ENCODE measurements at regions not wholly inside any gene's neighbourhood (a gene's known extent, or its start where the extent isn't known, plus 50 kb on each side); places are given as distances from the start of the nearest gene placed in this dataset.
"Not testable (repeated sequence)": the region's sequence is repeated elsewhere in the genome, so short reads cannot be mapped to it uniquely, and the experiment has no call there.

- H2BK5ac ChIP-seq (ENCODE audit: low read depth, low read length, poor library complexity), result no peak overlapping the region
- no peaks in the 10 kb centered on the region for H3K79me1 ChIP-seq (ENCODE audit: low read length)
- no peak overlapping the region for H3K9ac ChIP-seq (ENCODE audit: low read length)
- no peak overlapping the region for H3K27ac ChIP-seq (ENCODE audit: low read depth, low read length)
- no peaks in the 10 kb centered on the region for H3K36me3 ChIP-seq (ENCODE audit: control insufficient read depth in 1 of 2, insufficient read depth in 2 of 2, low read length in 2 of 2)
- H2AK5ac ChIP-seq (ENCODE audit: low read length), result no peak overlapping the region
- H4K91ac ChIP-seq (ENCODE audit: low read depth, low read length), result no peak overlapping the region
- no peaks in the 10 kb centered on the region for H3K27me3 ChIP-seq (ENCODE audit: insufficient read depth, low read length)
- no peak overlapping the region for H2AFZ ChIP-seq (ENCODE audit: insufficient read depth, low read length, poor library complexity)
- H3K4me1 ChIP-seq (ENCODE audit: control insufficient read depth in 1 of 2, insufficient read depth in 2 of 2, low read length in 2 of 2), result no peaks in the 10 kb centered on the region
- no peak overlapping the region for H4K8ac ChIP-seq (ENCODE audit: low read depth, low read length)
- H3K4me2 ChIP-seq (ENCODE audit: low read length), result no peak overlapping the region
- H3K9me3 ChIP-seq (ENCODE audit: insufficient read depth, low read depth, low read length), result no peaks in the 10 kb centered on the region
- WGBS (ENCODE audit: extremely low coverage, insufficient coverage, insufficient read length), result no CpG with 5 or more reads among the region's 3 CpGs
- H4K12ac ChIP-seq (ENCODE audit: low read depth, low read length), result no peak overlapping the region
- H3K4me3 ChIP-seq (ENCODE audit: low read depth, low read length), result no peak overlapping the region
- H3K14ac ChIP-seq (ENCODE audit: low read length), result no peak overlapping the region
- H3K79me2 ChIP-seq (ENCODE audit: control insufficient read depth, insufficient read depth, low read length, poor library complexity), result no peaks in the 10 kb centered on the region
- no peak overlapping the region for H3K18ac ChIP-seq (ENCODE audit: low read length)
- H2BK12ac ChIP-seq (ENCODE audit: low read length), result no peak overlapping the region
- no peak for DNase-seq
- H2BK120ac ChIP-seq (ENCODE audit: insufficient read depth, low read length, poor library complexity), result no peak overlapping the region
- no peak overlapping the region for H3K4ac ChIP-seq (ENCODE audit: low read depth, low read length)
- no peak overlapping the region for H3K23ac ChIP-seq (ENCODE audit: low read length)
These were observed 188.3 kb upstream of the WSB1 start for GRCh38 chr17:27105636-27106035.

- H4K8ac ChIP-seq (ENCODE audit: low read depth, low read length), result no peak overlapping the region
- no peak overlapping the region for H2AK5ac ChIP-seq (ENCODE audit: low read length)
- H3K9ac ChIP-seq (ENCODE audit: low read length), result no peak overlapping the region
- no peaks in the 10 kb centered on the region for H3K27me3 ChIP-seq (ENCODE audit: insufficient read depth, low read length)
- H3K18ac ChIP-seq (ENCODE audit: low read length), result no peak overlapping the region
- no peak overlapping the region for H2BK5ac ChIP-seq (ENCODE audit: low read depth, low read length, poor library complexity)
- no peak overlapping the region for H3K4me3 ChIP-seq (ENCODE audit: low read depth, low read length)
- H3K27ac ChIP-seq (ENCODE audit: low read depth, low read length), result no peak overlapping the region
- no peaks in the 10 kb centered on the region for H3K9me3 ChIP-seq (ENCODE audit: insufficient read depth, low read depth, low read length)
- WGBS (ENCODE audit: extremely low coverage, insufficient coverage, insufficient read length), result no CpG with 5 or more reads among the region's 2 CpGs
- H3K4me1 ChIP-seq (ENCODE audit: control insufficient read depth in 1 of 2, insufficient read depth in 2 of 2, low read length in 2 of 2), result no peaks in the 10 kb centered on the region
- no peak overlapping the region for H3K4me2 ChIP-seq (ENCODE audit: low read length)
- H4K91ac ChIP-seq (ENCODE audit: low read depth, low read length), result no peak overlapping the region
- H3K14ac ChIP-seq (ENCODE audit: low read length), result no peak overlapping the region
- no peak overlapping the region for H2BK120ac ChIP-seq (ENCODE audit: insufficient read depth, low read length, poor library complexity)
- no peak overlapping the region for H3K4ac ChIP-seq (ENCODE audit: low read depth, low read length)
- H2BK12ac ChIP-seq (ENCODE audit: low read length), result no peak overlapping the region
- H3K79me2 ChIP-seq (ENCODE audit: control insufficient read depth, insufficient read depth, low read length, poor library complexity), result no peaks in the 10 kb centered on the region
- no peak overlapping the region for H2AFZ ChIP-seq (ENCODE audit: insufficient read depth, low read length, poor library complexity)
- H4K12ac ChIP-seq (ENCODE audit: low read depth, low read length), result no peak overlapping the region
- no peak overlapping the region for H3K23ac ChIP-seq (ENCODE audit: low read length)
- no peaks in the 10 kb centered on the region for H3K36me3 ChIP-seq (ENCODE audit: control insufficient read depth in 1 of 2, insufficient read depth in 2 of 2, low read length in 2 of 2)
- DNase-seq, result no peak
- no peaks in the 10 kb centered on the region for H3K79me1 ChIP-seq (ENCODE audit: low read length)
These were observed 187.4 kb upstream of the WSB1 start for GRCh38 chr17:27106347-27106981.

DNA sequence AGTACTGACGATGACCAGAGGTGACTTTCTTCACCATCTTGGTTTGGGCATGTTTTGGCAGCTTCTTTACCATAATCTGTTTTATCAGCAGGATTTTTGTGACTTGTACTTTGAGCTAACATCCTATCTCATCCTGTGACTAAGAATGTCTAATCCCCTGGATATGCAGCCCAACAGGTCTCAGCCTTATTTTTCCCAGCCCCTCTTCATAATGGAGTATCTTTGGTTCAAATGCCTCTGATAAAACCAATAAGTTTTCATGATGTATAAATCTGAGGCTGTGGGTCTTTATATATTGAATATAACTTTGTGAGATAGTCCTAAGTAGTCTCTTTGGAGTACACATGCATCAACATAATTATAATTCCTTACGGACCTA lies 186.9 kb upstream of the WSB1 start:
- H3K18ac ChIP-seq (ENCODE audit: low read length), result no peak overlapping the region
- H3K4me1 ChIP-seq (ENCODE audit: control insufficient read depth in 1 of 2, insufficient read depth in 2 of 2, low read length in 2 of 2), result no peaks in the 10 kb centered on the region
- H3K27me3 ChIP-seq (ENCODE audit: insufficient read depth, low read length), result no peaks in the 10 kb centered on the region
- H2BK120ac ChIP-seq (ENCODE audit: insufficient read depth, low read length, poor library complexity), result no peak overlapping the region
- H3K9me3 ChIP-seq (ENCODE audit: insufficient read depth, low read depth, low read length), result no peaks in the 10 kb centered on the region
- H3K14ac ChIP-seq (ENCODE audit: low read length), result no peak overlapping the region
- H3K27ac ChIP-seq (ENCODE audit: low read depth, low read length), result no peak overlapping the region
- H3K4me2 ChIP-seq (ENCODE audit: low read length), result no peak overlapping the region
- no peaks in the 10 kb centered on the region for H3K79me2 ChIP-seq (ENCODE audit: control insufficient read depth, insufficient read depth, low read length, poor library complexity)
- H4K12ac ChIP-seq (ENCODE audit: low read depth, low read length), result no peak overlapping the region
- no peaks in the 10 kb centered on the region for H3K79me1 ChIP-seq (ENCODE audit: low read length)
- no peak overlapping the region for H2AFZ ChIP-seq (ENCODE audit: insufficient read depth, low read length, poor library complexity)
- no peak overlapping the region for H2BK12ac ChIP-seq (ENCODE audit: low read length)
- no peak overlapping the region for H2AK5ac ChIP-seq (ENCODE audit: low read length)
- no peak overlapping the region for H3K9ac ChIP-seq (ENCODE audit: low read length)
- no CpG with 5 or more reads among the region's 2 CpGs for WGBS (ENCODE audit: extremely low coverage, insufficient coverage, insufficient read length)
- H4K91ac ChIP-seq (ENCODE audit: low read depth, low read length), result no peak overlapping the region
- no peak for DNase-seq
- H4K8ac ChIP-seq (ENCODE audit: low read depth, low read length), result no peak overlapping the region
- H3K4ac ChIP-seq (ENCODE audit: low read depth, low read length), result no peak overlapping the region
- H3K23ac ChIP-seq (ENCODE audit: low read length), result no peak overlapping the region
- H3K36me3 ChIP-seq (ENCODE audit: control insufficient read depth in 1 of 2, insufficient read depth in 2 of 2, low read length in 2 of 2), result no peaks in the 10 kb centered on the region
- no peak overlapping the region for H3K4me3 ChIP-seq (ENCODE audit: low read depth, low read length)
- no peak overlapping the region for H2BK5ac ChIP-seq (ENCODE audit: low read depth, low read length, poor library complexity)

GRCh38 chr17:27107386-27108328 lies 186.3 kb upstream of the WSB1 start:
- not testable (repeated sequence) for H2BK120ac ChIP-seq (ENCODE audit: insufficient read depth, low read length, poor library complexity); H3K9ac ChIP-seq (ENCODE audit: low read length); H4K12ac ChIP-seq (ENCODE audit: low read depth, low read length); H4K91ac ChIP-seq (ENCODE audit: low read depth, low read length); H4K8ac ChIP-seq (ENCODE audit: low read depth, low read length); H3K18ac ChIP-seq (ENCODE audit: low read length); H3K36me3 ChIP-seq (ENCODE audit: control insufficient read depth in 1 of 2, insufficient read depth in 2 of 2, low read length in 2 of 2); H3K79me1 ChIP-seq (ENCODE audit: low read length); H3K14ac ChIP-seq (ENCODE audit: low read length); H3K9me3 ChIP-seq (ENCODE audit: insufficient read depth, low read depth, low read length); H2AFZ ChIP-seq (ENCODE audit: insufficient read depth, low read length, poor library complexity); H3K23ac ChIP-seq (ENCODE audit: low read length); H3K4ac ChIP-seq (ENCODE audit: low read depth, low read length); H3K4me3 ChIP-seq (ENCODE audit: low read depth, low read length); H2AK5ac ChIP-seq (ENCODE audit: low read length); DNase-seq; H3K4me1 ChIP-seq (ENCODE audit: control insufficient read depth in 1 of 2, insufficient read depth in 2 of 2, low read length in 2 of 2); H3K79me2 ChIP-seq (ENCODE audit: control insufficient read depth, insufficient read depth, low read length, poor library complexity); H2BK5ac ChIP-seq (ENCODE audit: low read depth, low read length, poor library complexity); H3K27ac ChIP-seq (ENCODE audit: low read depth, low read length); H2BK12ac ChIP-seq (ENCODE audit: low read length); H3K27me3 ChIP-seq (ENCODE audit: insufficient read depth, low read length); H3K4me2 ChIP-seq (ENCODE audit: low read length)
- WGBS (ENCODE audit: extremely low coverage, insufficient coverage, insufficient read length), result no CpG with 5 or more reads among the region's 2 CpGs
